WERI-Rb-1 (cell line): ENCODE measurements at regions not wholly inside any gene's neighbourhood (a gene's known extent, or its start where the extent isn't known, plus 50 kb on each side); places are given as distances from the start of the nearest gene placed in this dataset.

ENCODE experiments used
- DNase-seq: peaks from one replicate; pipeline ENCODE4 v3.0.0-alpha.2; 2020
- H3K27ac ChIP-seq: fragments of 250-450 bp; sonication (Bioruptor Pico); 2 replicates; pipeline ENCODE4 v1.5.1; 2020; ENCODE audit warnings: mild to moderate bottlenecking, moderate library complexity
- H3K27me3 ChIP-seq: fragments of 250-450 bp; sonication (Bioruptor Pico); 2 replicates; pipeline ENCODE4 v1.5.1; 2021; ENCODE audit warnings: mild to moderate bottlenecking, low read depth, moderate library complexity; ENCODE audit not compliant: insufficient read depth, severe bottlenecking
- H3K36me3 ChIP-seq: fragments of 250-450 bp; sonication (Bioruptor Pico); 2 replicates; pipeline ENCODE4 v1.5.1; 2020; ENCODE audit warnings: mild to moderate bottlenecking, moderate library complexity
- H3K4me3 ChIP-seq: 2 replicates; pipeline ENCODE4 v1.5.1; 2011; ENCODE audit warnings: low read depth, mild to moderate bottlenecking, control low read depth, low read length
- H3K9me3 ChIP-seq: fragments of 250-450 bp; sonication (Bioruptor Pico); 2 replicates; pipeline ENCODE4 v1.5.1; 2021; ENCODE audit warnings: mild to moderate bottlenecking, moderate library complexity; ENCODE audit not compliant: severe bottlenecking
- CTCF ChIP-seq: IDR thresholded peaks from 2 replicates; pipeline ENCODE4 v1.5.1; 2011; ENCODE audit warnings: low read depth, mild to moderate bottlenecking, control low read depth, inconsistent platforms, low read length

GRCh38 chr6:19160081-19160730 lies 677.0 kb upstream of the ID4 start:
- Histone ChIP-seq H3K9me3 (no peaks in the 10 kb centered on the region), H3K27ac (no peak overlapping the region), H3K4me3 (no peak overlapping the region), H3K27me3 (no peaks in the 10 kb centered on the region), H3K36me3 (no peaks in the 10 kb centered on the region)
- no peak for TF ChIP-seq CTCF
- no peak for DNase-seq

- no peaks in the 10 kb centered on the region for H3K36me3 ChIP-seq
- DNase-seq, result no peak
- no peak overlapping the region for H3K4me3 ChIP-seq
- H3K27ac ChIP-seq, result no peak overlapping the region
- no peaks in the 10 kb centered on the region for H3K9me3 ChIP-seq
- no peaks in the 10 kb centered on the region for H3K27me3 ChIP-seq
- TF ChIP-seq CTCF, result no peak
These were observed 669.9 kb upstream of the ID4 start for GRCh38 chr6:19167251-19167650.

GRCh38 chr6:19169366-19169765 lies 667.8 kb upstream of the ID4 start:
- no peak for DNase-seq
- H3K36me3 ChIP-seq, result no peaks in the 10 kb centered on the region
- H3K27ac ChIP-seq, result no peak overlapping the region
- no peak overlapping the region for H3K4me3 ChIP-seq
- no peaks in the 10 kb centered on the region for H3K9me3 ChIP-seq
- no peak for TF ChIP-seq CTCF
- no peaks in the 10 kb centered on the region for H3K27me3 ChIP-seq

GRCh38 chr6:19175023-19175422 lies 662.1 kb upstream of the ID4 start:
- no peak for DNase-seq
- Histone ChIP-seq H3K27ac (no peak overlapping the region), H3K9me3 (no peaks in the 10 kb centered on the region), H3K27me3 (no peaks in the 10 kb centered on the region), H3K36me3 (no peaks in the 10 kb centered on the region), H3K4me3 (no peak overlapping the region)
- TF ChIP-seq CTCF, result no peak

- Histone ChIP-seq H3K9me3 (no peaks in the 10 kb centered on the region), H3K4me3 (no peak overlapping the region), H3K27ac (no peak overlapping the region), H3K27me3 (no peaks in the 10 kb centered on the region), H3K36me3 (no peaks in the 10 kb centered on the region)
- TF ChIP-seq CTCF, result no peak
- DNase-seq, result no peak
These were observed 656.7 kb upstream of the ID4 start for GRCh38 chr6:19180348-19181072.
